ENCODE measurements at regions not wholly inside any gene's neighbourhood (a gene's known extent, or its start where the extent isn't known, plus 50 kb on each side); places are given as distances from the start of the nearest gene placed in this dataset.

DNA sequence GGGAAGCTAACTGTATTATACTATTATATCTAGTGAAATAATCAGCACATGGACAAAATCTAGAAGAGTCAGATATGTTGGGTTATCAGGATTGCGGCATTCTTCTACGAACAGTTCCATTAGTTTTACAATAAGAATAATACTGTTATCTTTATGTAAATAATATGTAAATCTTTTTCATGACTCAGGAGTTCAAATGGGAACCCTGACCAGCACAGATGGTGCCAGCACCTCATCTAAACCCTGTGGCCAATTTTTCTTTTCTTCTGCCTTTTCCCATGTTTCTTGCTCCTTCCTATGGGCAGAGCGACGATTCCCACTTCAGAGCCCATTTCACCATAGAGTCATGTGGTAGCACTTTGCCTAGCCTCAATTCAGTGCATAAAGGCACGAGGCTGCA, 68.4 kb upstream of the CYP2D6 start:
- Histone ChIP-seq H3K27ac (ENCODE audit: low read length) (no peak overlapping the region), H3K9ac (ENCODE audit: low read length) (no peak overlapping the region), H3K9me3 (ENCODE audit: insufficient read depth, low read length) (no peaks in the 10 kb centered on the region), H3K4me3 (ENCODE audit: low read length) (no peak overlapping the region), H3K36me3 (replicated peaks; ENCODE audit: low read depth, low read length) (peaks cover 12% of the 10 kb centered on the region), H3K27me3 (ENCODE audit: low read depth, low read length) (no peaks in the 10 kb centered on the region), H2AFZ (ENCODE audit: low read depth, low read length) (no peak overlapping the region), H3K4me2 (ENCODE audit: low read length) (no peak overlapping the region), H3K4me1 (ENCODE audit: low read length) (no peaks in the 10 kb centered on the region), H3K79me2 (ENCODE audit: low read length) (peaks cover 92% of the 10 kb centered on the region), H4K20me1 (ENCODE audit: insufficient read depth, low read length) (peaks cover 85% of the 10 kb centered on the region)
- no peak for TF ChIP-seq EZH2phosphoT487 (IDR thresholded peaks at IDR 0.05; ENCODE audit: low read depth)
- TF ChIP-seq, protein P1, sequence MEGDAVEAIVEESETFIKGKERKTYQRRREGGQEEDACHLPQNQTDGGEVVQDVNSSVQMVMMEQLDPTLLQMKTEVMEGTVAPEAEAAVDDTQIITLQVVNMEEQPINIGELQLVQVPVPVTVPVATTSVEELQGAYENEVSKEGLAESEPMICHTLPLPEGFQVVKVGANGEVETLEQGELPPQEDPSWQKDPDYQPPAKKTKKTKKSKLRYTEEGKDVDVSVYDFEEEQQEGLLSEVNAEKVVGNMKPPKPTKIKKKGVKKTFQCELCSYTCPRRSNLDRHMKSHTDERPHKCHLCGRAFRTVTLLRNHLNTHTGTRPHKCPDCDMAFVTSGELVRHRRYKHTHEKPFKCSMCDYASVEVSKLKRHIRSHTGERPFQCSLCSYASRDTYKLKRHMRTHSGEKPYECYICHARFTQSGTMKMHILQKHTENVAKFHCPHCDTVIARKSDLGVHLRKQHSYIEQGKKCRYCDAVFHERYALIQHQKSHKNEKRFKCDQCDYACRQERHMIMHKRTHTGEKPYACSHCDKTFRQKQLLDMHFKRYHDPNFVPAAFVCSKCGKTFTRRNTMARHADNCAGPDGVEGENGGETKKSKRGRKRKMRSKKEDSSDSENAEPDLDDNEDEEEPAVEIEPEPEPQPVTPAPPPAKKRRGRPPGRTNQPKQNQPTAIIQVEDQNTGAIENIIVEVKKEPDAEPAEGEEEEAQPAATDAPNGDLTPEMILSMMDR (IDR thresholded peaks at IDR 0.05; ENCODE audit: low read depth, low read length), result no peak

DNA sequence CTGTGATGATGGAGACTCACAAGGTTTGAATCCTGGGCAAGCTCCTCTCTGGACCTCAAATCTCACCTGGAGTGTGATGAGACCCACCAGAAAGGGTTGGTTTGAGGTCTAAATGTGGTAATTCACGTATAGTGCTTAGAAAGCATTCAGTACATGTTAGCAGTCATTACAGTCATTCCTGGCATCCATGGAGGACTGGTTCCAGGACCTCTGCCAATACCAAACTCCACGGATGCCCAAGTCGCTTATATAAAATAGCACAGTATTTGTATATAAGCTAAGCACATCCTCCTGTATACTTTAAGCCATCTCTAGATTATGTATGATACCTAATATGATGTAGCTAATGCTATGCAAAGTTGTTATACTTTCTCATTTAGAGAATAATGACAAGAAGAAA, 67.6 kb upstream of the CYP2D6 start:
- no peak overlapping the region for H3K4me2 ChIP-seq (ENCODE audit: low read length)
- peaks cover 92% of the 10 kb centered on the region for H3K79me2 ChIP-seq (ENCODE audit: low read length)
- no peak for TF ChIP-seq EZH2phosphoT487 (IDR thresholded peaks at IDR 0.05; ENCODE audit: low read depth)
- TF ChIP-seq, protein P1 (IDR thresholded peaks at IDR 0.05; ENCODE audit: low read depth, low read length), result no peak
- peaks cover 12% of the 10 kb centered on the region for H3K36me3 ChIP-seq (replicated peaks; ENCODE audit: low read depth, low read length)
- H2AFZ ChIP-seq (ENCODE audit: low read depth, low read length), result no peak overlapping the region
- H3K9ac ChIP-seq (ENCODE audit: low read length), result no peak overlapping the region
- H4K20me1 ChIP-seq (ENCODE audit: insufficient read depth, low read length), result peaks cover 87% of the 10 kb centered on the region
- H3K27me3 ChIP-seq (ENCODE audit: low read depth, low read length), result no peaks in the 10 kb centered on the region
- no peak overlapping the region for H3K27ac ChIP-seq (ENCODE audit: low read length)
- H3K4me3 ChIP-seq (ENCODE audit: low read length), result no peak overlapping the region
- H3K4me1 ChIP-seq (ENCODE audit: low read length), result no peaks in the 10 kb centered on the region
- no peaks in the 10 kb centered on the region for H3K9me3 ChIP-seq (ENCODE audit: insufficient read depth, low read length)

DNA sequence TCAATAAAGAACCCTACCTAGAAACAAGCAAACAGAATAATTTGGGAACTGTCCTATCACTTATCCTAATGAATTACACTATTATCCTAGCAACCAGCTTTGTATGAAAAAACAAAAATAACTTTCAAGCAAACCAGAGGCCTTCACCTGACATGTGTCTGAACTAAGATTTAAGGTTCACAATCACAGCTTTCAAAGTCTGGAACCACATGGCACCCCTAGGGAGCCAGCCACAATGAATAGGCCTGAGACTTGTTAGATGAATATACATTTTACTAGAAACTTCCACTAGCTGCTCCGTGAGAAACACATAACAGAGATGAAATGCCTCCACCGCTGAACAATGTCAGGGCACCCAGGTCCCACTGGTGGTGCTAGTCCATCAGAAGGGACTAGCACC, 65.8 kb upstream of the CYP2D6 start:
- H3K4me1 ChIP-seq (ENCODE audit: low read length), result no peaks in the 10 kb centered on the region
- H3K4me2 ChIP-seq (ENCODE audit: low read length), result no peak overlapping the region
- no peak overlapping the region for H3K4me3 ChIP-seq (ENCODE audit: low read length)
- TF ChIP-seq EZH2phosphoT487 (IDR thresholded peaks at IDR 0.05; ENCODE audit: low read depth), result no peak
- no peak overlapping the region for H3K9ac ChIP-seq (ENCODE audit: low read length)
- no peaks in the 10 kb centered on the region for H3K27me3 ChIP-seq (ENCODE audit: low read depth, low read length)
- no peaks in the 10 kb centered on the region for H3K9me3 ChIP-seq (ENCODE audit: insufficient read depth, low read length)
- peaks cover 3% of the 10 kb centered on the region for H3K36me3 ChIP-seq (replicated peaks; ENCODE audit: low read depth, low read length)
- peaks cover 87% of the 10 kb centered on the region for H4K20me1 ChIP-seq (ENCODE audit: insufficient read depth, low read length)
- peaks cover 92% of the 10 kb centered on the region for H3K79me2 ChIP-seq (ENCODE audit: low read length)
- H3K27ac ChIP-seq (ENCODE audit: low read length), result no peak overlapping the region
- H2AFZ ChIP-seq (ENCODE audit: low read depth, low read length), result no peak overlapping the region

DNA sequence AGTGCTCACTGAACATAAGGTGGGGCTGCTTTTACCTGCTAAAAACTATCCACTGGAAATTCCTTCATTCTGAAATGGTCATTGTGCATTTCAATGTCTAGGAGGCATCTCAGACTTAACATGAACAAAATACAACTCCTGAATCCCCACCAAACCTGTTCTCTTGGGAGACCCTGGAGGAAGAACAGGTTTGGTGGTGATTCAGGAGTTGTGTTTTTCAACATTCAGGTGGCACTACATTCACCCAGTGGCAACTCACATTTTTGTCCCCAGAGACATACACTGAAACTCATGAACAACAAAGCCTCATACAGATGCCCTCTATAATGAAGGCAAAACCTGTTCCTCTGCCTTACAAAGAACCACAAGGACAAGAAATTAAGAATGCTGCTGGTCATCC, 64.3 kb upstream of the CYP2D6 start:
- Histone ChIP-seq H3K4me2 (ENCODE audit: low read length) (no peak overlapping the region), H4K20me1 (ENCODE audit: insufficient read depth, low read length) (peaks cover 90% of the 10 kb centered on the region), H3K4me3 (ENCODE audit: low read length) (no peak overlapping the region), H2AFZ (ENCODE audit: low read depth, low read length) (no peak overlapping the region), H3K27me3 (ENCODE audit: low read depth, low read length) (no peaks in the 10 kb centered on the region), H3K36me3 (replicated peaks; ENCODE audit: low read depth, low read length) (no peaks in the 10 kb centered on the region), H3K9ac (ENCODE audit: low read length) (no peak overlapping the region), H3K79me2 (ENCODE audit: low read length) (peaks cover 91% of the 10 kb centered on the region), H3K9me3 (ENCODE audit: insufficient read depth, low read length) (no peaks in the 10 kb centered on the region), H3K4me1 (ENCODE audit: low read length) (no peaks in the 10 kb centered on the region), H3K27ac (ENCODE audit: low read length) (no peak overlapping the region)
- TF ChIP-seq EZH2phosphoT487 (IDR thresholded peaks at IDR 0.05; ENCODE audit: low read depth), result no peak
- TF ChIP-seq, protein P1 (IDR thresholded peaks at IDR 0.05; ENCODE audit: low read depth, low read length), result no peak

Data from OCI-LY3 (cell line).